Caco-2 (cell line): ENCODE measurements at regions not wholly inside any gene's neighbourhood (a gene's known extent, or its start where the extent isn't known, plus 50 kb on each side); places are given as distances from the start of the nearest gene placed in this dataset.
"Not testable (repeated sequence)": the region's sequence is repeated elsewhere in the genome, so short reads cannot be mapped to it uniquely, and the experiment has no call there.

Experiments used
- BruUV-seq: library from RNA; stranded (reverse); fragments of 400-500 nt; replicated peaks from 2 replicates; lab custom pipeline; 2021; lab: Mats Ljungman, UMichigan
- CTCF ChIA-PET: fragments of 300-600 bp; sonication (Branson Sonifier 250); formaldehyde crosslinking; loops from one replicate; lab custom pipeline; 2022; ENCODE audit warnings: antibody characterized with exemption; lab: Charles Lee
- POLR2A ChIA-PET: fragments of 300-600 bp; sonication (Branson Sonifier 250); formaldehyde crosslinking; loops from one replicate; lab custom pipeline; 2022; ENCODE audit warnings: antibody characterized with exemption; lab: Charles Lee
- DNase-seq, 2 experiments: peaks; one replicate each; pipeline versions ENCODE4 v3.0.0 to v3.0.0-alpha.2; 2020 to 2022
- H3K27me3 ChIP-seq: replicated peaks from 2 replicates; pipeline ENCODE4 v1.6.0; 2011; ENCODE audit warnings: low read length; ENCODE audit not compliant: control insufficient read depth, insufficient read depth
- H3K36me3 ChIP-seq: 2 replicates; pipeline ENCODE4 v1.5.1; 2011; ENCODE audit warnings: low read length; ENCODE audit not compliant: control insufficient read depth, insufficient read depth
- H3K4me1 ChIP-seq: fragments of 250-450 bp; sonication (Bioruptor Pico); 2 replicates; pipeline ENCODE4 v1.5.1; 2020; ENCODE audit warnings: mild to moderate bottlenecking
- H3K4me3 ChIP-seq: 2 replicates; pipeline ENCODE4 v1.5.1; 2011; ENCODE audit warnings: low read depth, mild to moderate bottlenecking, control low read depth, low read length
- H3K9me3 ChIP-seq: fragments of 250-450 bp; sonication (Bioruptor Pico); 2 replicates; pipeline ENCODE4 v1.5.1; 2020; ENCODE audit warnings: mild to moderate bottlenecking, moderate library complexity
- H3K27ac Mint-ChIP-seq: one replicate; pipeline ENCODE4 v1.8.0; 2022; ENCODE audit warnings: mixed read lengths; ENCODE audit not compliant: unreplicated experiment
- H3K27me3 Mint-ChIP-seq: one replicate; pipeline ENCODE4 v1.8.0; 2022; ENCODE audit warnings: mixed read lengths; ENCODE audit not compliant: insufficient read depth, unreplicated experiment
- H3K36me3 Mint-ChIP-seq: one replicate; pipeline ENCODE4 v1.8.0; 2022; ENCODE audit warnings: mild to moderate bottlenecking, mixed read lengths; ENCODE audit not compliant: insufficient read depth, unreplicated experiment
- H3K4me1 Mint-ChIP-seq: one replicate; pipeline ENCODE4 v1.8.0; 2022; ENCODE audit warnings: low read depth, mixed read lengths; ENCODE audit not compliant: unreplicated experiment
- H3K4me3 Mint-ChIP-seq: one replicate; pipeline ENCODE4 v1.8.0; 2022; ENCODE audit warnings: mild to moderate bottlenecking, moderate library complexity, mixed read lengths; ENCODE audit not compliant: unreplicated experiment
- H3K9me3 Mint-ChIP-seq: one replicate; pipeline ENCODE4 v1.8.0; 2022; ENCODE audit warnings: mixed read lengths; ENCODE audit not compliant: unreplicated experiment
- CTCF ChIP-seq, 2 experiments: fragments of 200-600 bp in 1 of 2; IDR thresholded peaks; 1 replicate in 1 of 2; 2 replicates in 1 of 2; pipeline versions ENCODE4 v1.5.1 to v1.8.0; 2011 to 2022; ENCODE audit warnings: antibody characterized with exemption in 1 of 2, control low read depth in 1 of 2, inconsistent platforms in 1 of 2, low read depth in 1 of 2, low read length in 1 of 2, mild to moderate bottlenecking in 1 of 2, moderate library complexity in 1 of 2; ENCODE audit not compliant: insufficient read depth in 1 of 2, severe bottlenecking in 1 of 2, unreplicated experiment in 1 of 2
- intact Hi-C: fragments of 100-400 bp; cut with micrococcal nuclease; formaldehyde crosslinking; loops from one replicate; pipeline ENCODE4 v1.10.0; 2022; ENCODE audit not compliant: unreplicated experiment

GRCh38 chr20:30285677-30286076 is 971.8 kb upstream of the DEFB115 start:
- ChIA-PET POLR2A (no interaction called here), CTCF (interaction anchor here (0.6 to 1.1 kb wide), 5 partner anchors 20 to 521 kb away, joined by 3 to 9 read pairs (median 4); no protein-coding TSS in a partner anchor)
- no peak for TF ChIP-seq CTCF (IDR thresholded peaks at IDR 0.05; ENCODE audit: insufficient read depth in 1 of 2, low read depth in 1 of 2, low read length in 1 of 2, severe bottlenecking in 1 of 2, unreplicated experiment in 1 of 2)
- Histone ChIP-seq H3K4me1 (peaks cover 28% of the 10 kb centered on the region), H3K9me3 (no peaks in the 10 kb centered on the region), H3K4me3 (no peak overlapping the region), H3K27me3 (no peaks in the 10 kb centered on the region), H3K36me3 (no peaks in the 10 kb centered on the region)
- Mint-ChIP-seq H3K36me3 (peaks cover 10% of the 10 kb centered on the region), H3K4me1 (peaks cover 30% of the 10 kb centered on the region), H3K9me3 (no peaks in the 10 kb centered on the region), H3K4me3 (no peak overlapping the region), H3K27me3 (no peaks in the 10 kb centered on the region), H3K27ac (no peak overlapping the region)
- no TSS peak for BruUV-seq
- DNase-seq: peak in 1 of 2 experiments; percentile 33
- intact Hi-C loops: loop anchor here (1.0 to 10.0 kb wide), 5 partner anchors 64 to 958 kb away; no protein-coding TSS in a partner anchor

- Mint-ChIP-seq H3K27ac (no peak overlapping the region), H3K27me3 (no peaks in the 10 kb centered on the region), H3K4me1 (peaks cover 35% of the 10 kb centered on the region), H3K4me3 (no peak overlapping the region), H3K9me3 (no peaks in the 10 kb centered on the region), H3K36me3 (peaks cover 14% of the 10 kb centered on the region)
- peak; percentile 77 to 81 for DNase-seq
- Histone ChIP-seq H3K27me3 (no peaks in the 10 kb centered on the region), H3K9me3 (no peaks in the 10 kb centered on the region), H3K4me3 (no peak overlapping the region), H3K36me3 (no peaks in the 10 kb centered on the region), H3K4me1 (peaks cover 33% of the 10 kb centered on the region)
- no TSS peak for BruUV-seq
- ChIA-PET CTCF (interaction anchor here (0.6 to 1.1 kb wide), 9 partner anchors 19 to 521 kb away, joined by 3 to 9 read pairs (median 4); no protein-coding TSS in a partner anchor), POLR2A (no interaction called here)
- intact Hi-C loops: loop anchor here (1.0 to 10.0 kb wide), 5 partner anchors 63 to 959 kb away; no protein-coding TSS in a partner anchor
- peak; percentile 68 to 81 for TF ChIP-seq CTCF (IDR thresholded peaks at IDR 0.05; ENCODE audit: insufficient read depth in 1 of 2, low read depth in 1 of 2, low read length in 1 of 2, severe bottlenecking in 1 of 2, unreplicated experiment in 1 of 2)
These were observed 971.3 kb upstream of the DEFB115 start for GRCh38 chr20:30286157-30286556.

GRCh38 chr20:30287459-30287858 is 970.0 kb upstream of the DEFB115 start:
- H3K4me1 ChIP-seq: peaks cover 33% of the 10 kb centered on the region
- H3K27ac Mint-ChIP-seq, BruUV-seq, H3K4me3 Mint-ChIP-seq, H3K27me3 ChIP-seq, H3K9me3 Mint-ChIP-seq, CTCF ChIA-PET, POLR2A ChIA-PET, H3K27me3 Mint-ChIP-seq, H3K36me3 ChIP-seq, H3K9me3 ChIP-seq, H3K4me3 ChIP-seq: not testable (repeated sequence)
- DNase-seq: peak in 1 of 2 experiments; percentile 25
- intact Hi-C loops: loop anchor here (10.0 kb wide), 2 partner anchors 603 to 843 kb away; no protein-coding TSS in a partner anchor
- peaks cover 35% of the 10 kb centered on the region for H3K4me1 Mint-ChIP-seq
- peaks cover 14% of the 10 kb centered on the region for H3K36me3 Mint-ChIP-seq
